Upper lobe of left lung (tissue), 4 donors: ENCODE measurements at regions not wholly inside any gene's neighbourhood (a gene's known extent, or its start where the extent isn't known, plus 50 kb on each side); places are given as distances from the start of the nearest gene placed in this dataset.
"Not testable (repeated sequence)": the region's sequence is repeated elsewhere in the genome, so short reads cannot be mapped to it uniquely, and the experiment has no call there.

ENCODE experiments used
- CTCF ChIP-seq, 6 experiments: fragments of 450-650 bp in 4 of 6; fragments of 200-600 bp in 2 of 6; sonication (generic) in 2 of 6; IDR thresholded peaks; one replicate each; pipeline ENCODE4 v1.5.1; 2016 to 2019; ENCODE audit warnings: antibody characterized with exemption in 6 of 6
- POLR2A ChIP-seq, 4 donors: fragments of 450-650 bp; IDR thresholded peaks; one replicate each; pipeline ENCODE4 v1.5.1; 2016 to 2017; ENCODE audit warnings: antibody characterized with exemption in 4 of 4, mild to moderate bottlenecking in 2 of 4
- POLR2AphosphoS5 ChIP-seq, 2 donors: sonication (generic); formaldehyde crosslinking; IDR thresholded peaks; one replicate each; pipeline ENCODE4 v1.5.1; 2017; ENCODE audit warnings: antibody characterized with exemption in 2 of 2

GRCh38 chr22:11361496-11361895 lies 4166.5 kb upstream of the OR11H1 start:
- TF ChIP-seq CTCF, POLR2A, POLR2AphosphoS5 (IDR thresholded peaks at IDR 0.05): not testable (repeated sequence)
